GM12891 (cell line): ENCODE measurements at regions not wholly inside any gene's neighbourhood (a gene's known extent, or its start where the extent isn't known, plus 50 kb on each side); places are given as distances from the start of the nearest gene placed in this dataset.

ENCODE experiments used
- PAX5 ChIP-seq: IDR thresholded peaks from 2 replicates; pipeline ENCODE4 v1.6.1; 2011; ENCODE audit warnings: low read length, moderate library complexity, mild to moderate bottlenecking; ENCODE audit not compliant: insufficient read depth, severe bottlenecking
- POLR2A ChIP-seq: IDR thresholded peaks from 2 replicates; pipeline ENCODE4 v1.6.1; 2011; ENCODE audit warnings: low read depth, low read length, control low read depth
- POLR2AphosphoS5 ChIP-seq: IDR thresholded peaks from 2 replicates; pipeline ENCODE4 v1.6.1; 2011; ENCODE audit warnings: low read depth, low read length, control low read depth
- POU2F2 ChIP-seq: IDR thresholded peaks from 2 replicates; pipeline ENCODE4 v1.6.1; 2011; ENCODE audit warnings: low read depth, mild to moderate bottlenecking, control low read depth, low read length, moderate library complexity
- TAF1 ChIP-seq: IDR thresholded peaks from 2 replicates; pipeline ENCODE4 v1.6.1; 2011; ENCODE audit warnings: low read depth, low read length, control low read depth

DNA sequence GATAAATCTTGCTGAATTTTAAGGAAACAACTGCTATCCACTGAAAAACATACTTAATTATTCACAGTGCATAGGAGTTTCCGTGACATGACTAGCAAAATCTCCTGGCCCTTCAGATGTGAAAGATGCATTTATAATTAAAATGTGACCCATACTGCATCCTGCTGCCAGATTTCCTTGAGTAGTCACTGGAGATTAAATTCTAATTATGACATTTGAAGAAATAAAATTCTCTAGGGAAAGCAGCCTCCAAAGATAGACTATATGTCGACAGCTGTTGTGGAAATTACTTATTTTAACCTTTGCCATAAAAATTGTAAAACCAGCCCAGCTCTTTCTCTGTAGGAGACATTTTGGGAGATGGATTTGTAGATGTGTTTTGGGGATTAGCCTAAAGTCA lies 193.6 kb upstream of the SMC2 start:
- TF ChIP-seq POLR2AphosphoS5 = no peak
- TF ChIP-seq POU2F2 = no peak
- TF ChIP-seq POLR2A = no peak
- no peak for TF ChIP-seq TAF1
- TF ChIP-seq PAX5 = no peak
